ENCODE measurements at regions not wholly inside any gene's neighbourhood (a gene's known extent, or its start where the extent isn't known, plus 50 kb on each side); places are given as distances from the start of the nearest gene placed in this dataset.

DNA sequence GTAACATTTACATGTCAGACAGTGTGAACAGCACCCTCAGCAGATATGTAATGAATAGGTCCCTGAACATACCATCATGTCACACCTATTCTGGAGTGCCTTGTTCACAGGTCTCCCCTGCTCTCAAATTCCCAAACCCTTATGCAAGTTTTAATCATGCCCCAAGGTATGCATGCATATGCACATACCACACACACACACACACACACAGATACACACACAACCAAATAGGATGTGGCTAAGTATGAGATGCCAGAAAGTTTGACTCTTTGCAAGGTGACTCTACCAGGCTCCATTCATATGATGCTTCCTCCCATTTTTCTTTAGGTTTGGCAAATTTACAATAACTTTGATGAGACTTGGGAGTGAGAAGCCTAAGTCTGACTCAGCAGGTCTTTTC is 243.8 kb upstream of the IRAK1BP1 start:
- RAD21 ChIA-PET (ENCODE audit: low non-redundant PET in 1 of 2, low total read pairs in 2 of 2, uncharacterized antibody in 2 of 2, unreplicated experiment in 2 of 2): no interaction called here
- Histone ChIP-seq H3K27me3 (ENCODE audit: insufficient read depth, low read length) (no peaks in the 10 kb centered on the region), H3K36me3 (ENCODE audit: control insufficient read depth in 1 of 2, insufficient read depth in 2 of 2, low read length in 2 of 2) (no peaks in the 10 kb centered on the region), H3K9me3 (ENCODE audit: control insufficient read depth in 1 of 2, insufficient read depth in 1 of 2, low read depth in 1 of 2, low read length in 2 of 2) (no peaks in the 10 kb centered on the region), H3K79me2 (ENCODE audit: insufficient read depth, low read length) (no peaks in the 10 kb centered on the region), H3K9me2 (ENCODE audit: insufficient read depth) (no peaks in the 10 kb centered on the region), H3K4me1 (ENCODE audit: control insufficient read depth in 1 of 2, insufficient read depth in 2 of 2, low read length in 2 of 2) (no peaks in the 10 kb centered on the region), H4K20me1 (ENCODE audit: insufficient read depth) (no peaks in the 10 kb centered on the region), H3K27ac (ENCODE audit: low read depth, low read length) (no peak overlapping the region), H3K4me2 (ENCODE audit: low read length) (no peak overlapping the region), H3K9ac (ENCODE audit: low read length) (no peak overlapping the region), H2AFZ (ENCODE audit: low read depth, low read length, poor library complexity, severe bottlenecking) (no peak overlapping the region), H3K4me3 (replicated peaks in 1 of 2; ENCODE audit: low read depth in 1 of 2, low read length in 2 of 2) (no peak overlapping the region)
- CTCF ChIA-PET: no interaction called here
- intact Hi-C loops (cut with micrococcal nuclease): no loop called here
- ATAC-seq (no peak), DNase-seq (ENCODE audit: low read depth, low spot score) (no peak)
- POLR2A ChIA-PET: no interaction called here
- no TSS peak for BruUV-seq (replicated peaks)
- TF ChIP-seq, protein P1, sequence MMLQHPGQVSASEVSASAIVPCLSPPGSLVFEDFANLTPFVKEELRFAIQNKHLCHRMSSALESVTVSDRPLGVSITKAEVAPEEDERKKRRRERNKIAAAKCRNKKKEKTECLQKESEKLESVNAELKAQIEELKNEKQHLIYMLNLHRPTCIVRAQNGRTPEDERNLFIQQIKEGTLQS (IDR thresholded peaks at IDR 0.05): no peak
- TF ChIP-seq EZH2phosphoT487 (IDR thresholded peaks at IDR 0.05; ENCODE audit: borderline replicate concordance) (no peak), TCF7L2 (IDR thresholded peaks at IDR 0.05; ENCODE audit: borderline replicate concordance, extremely low read depth, insufficient read depth, insufficient read length) (no peak), ZBTB33 (IDR thresholded peaks at IDR 0.05; ENCODE audit: extremely low read depth, insufficient replicate concordance, low read length) (no peak), CBX3 (IDR thresholded peaks at IDR 0.05; ENCODE audit: low read depth) (no peak), YY1 (IDR thresholded peaks at IDR 0.05; ENCODE audit: extremely low read depth, insufficient replicate concordance, low read depth, low read length) (no peak), SIN3A (IDR thresholded peaks at IDR 0.05; ENCODE audit: low read depth) (no peak), ELF1 (IDR thresholded peaks at IDR 0.05; ENCODE audit: borderline replicate concordance, low read depth) (no peak), ZNF274 (IDR thresholded peaks at IDR 0.05; ENCODE audit: low read depth, low read length) (no peak), JUND (IDR thresholded peaks at IDR 0.05) (no peak), SRF (IDR thresholded peaks at IDR 0.05; ENCODE audit: low read depth) (no peak), ZFX (IDR thresholded peaks at IDR 0.05) (no peak), POLR2AphosphoS5 (IDR thresholded peaks at IDR 0.05; ENCODE audit: low read depth, low read length) (no peak), EGR1 (IDR thresholded peaks at IDR 0.05; ENCODE audit: low read depth) (no peak), POLR2A (IDR thresholded peaks at IDR 0.05; ENCODE audit: borderline replicate concordance, extremely low read depth, insufficient read depth, insufficient read length) (no peak), SP1 (IDR thresholded peaks at IDR 0.05; ENCODE audit: low read depth) (no peak)
- TF ChIP-seq, protein P2, sequence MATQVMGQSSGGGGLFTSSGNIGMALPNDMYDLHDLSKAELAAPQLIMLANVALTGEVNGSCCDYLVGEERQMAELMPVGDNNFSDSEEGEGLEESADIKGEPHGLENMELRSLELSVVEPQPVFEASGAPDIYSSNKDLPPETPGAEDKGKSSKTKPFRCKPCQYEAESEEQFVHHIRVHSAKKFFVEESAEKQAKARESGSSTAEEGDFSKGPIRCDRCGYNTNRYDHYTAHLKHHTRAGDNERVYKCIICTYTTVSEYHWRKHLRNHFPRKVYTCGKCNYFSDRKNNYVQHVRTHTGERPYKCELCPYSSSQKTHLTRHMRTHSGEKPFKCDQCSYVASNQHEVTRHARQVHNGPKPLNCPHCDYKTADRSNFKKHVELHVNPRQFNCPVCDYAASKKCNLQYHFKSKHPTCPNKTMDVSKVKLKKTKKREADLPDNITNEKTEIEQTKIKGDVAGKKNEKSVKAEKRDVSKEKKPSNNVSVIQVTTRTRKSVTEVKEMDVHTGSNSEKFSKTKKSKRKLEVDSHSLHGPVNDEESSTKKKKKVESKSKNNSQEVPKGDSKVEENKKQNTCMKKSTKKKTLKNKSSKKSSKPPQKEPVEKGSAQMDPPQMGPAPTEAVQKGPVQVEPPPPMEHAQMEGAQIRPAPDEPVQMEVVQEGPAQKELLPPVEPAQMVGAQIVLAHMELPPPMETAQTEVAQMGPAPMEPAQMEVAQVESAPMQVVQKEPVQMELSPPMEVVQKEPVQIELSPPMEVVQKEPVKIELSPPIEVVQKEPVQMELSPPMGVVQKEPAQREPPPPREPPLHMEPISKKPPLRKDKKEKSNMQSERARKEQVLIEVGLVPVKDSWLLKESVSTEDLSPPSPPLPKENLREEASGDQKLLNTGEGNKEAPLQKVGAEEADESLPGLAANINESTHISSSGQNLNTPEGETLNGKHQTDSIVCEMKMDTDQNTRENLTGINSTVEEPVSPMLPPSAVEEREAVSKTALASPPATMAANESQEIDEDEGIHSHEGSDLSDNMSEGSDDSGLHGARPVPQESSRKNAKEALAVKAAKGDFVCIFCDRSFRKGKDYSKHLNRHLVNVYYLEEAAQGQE (IDR thresholded peaks at IDR 0.05; ENCODE audit: low read depth): no peak
- TF ChIP-seq, protein P3, sequence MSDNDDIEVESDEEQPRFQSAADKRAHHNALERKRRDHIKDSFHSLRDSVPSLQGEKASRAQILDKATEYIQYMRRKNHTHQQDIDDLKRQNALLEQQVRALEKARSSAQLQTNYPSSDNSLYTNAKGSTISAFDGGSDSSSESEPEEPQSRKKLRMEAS (IDR thresholded peaks at IDR 0.05): no peak
- TF ChIP-seq, protein P4, sequence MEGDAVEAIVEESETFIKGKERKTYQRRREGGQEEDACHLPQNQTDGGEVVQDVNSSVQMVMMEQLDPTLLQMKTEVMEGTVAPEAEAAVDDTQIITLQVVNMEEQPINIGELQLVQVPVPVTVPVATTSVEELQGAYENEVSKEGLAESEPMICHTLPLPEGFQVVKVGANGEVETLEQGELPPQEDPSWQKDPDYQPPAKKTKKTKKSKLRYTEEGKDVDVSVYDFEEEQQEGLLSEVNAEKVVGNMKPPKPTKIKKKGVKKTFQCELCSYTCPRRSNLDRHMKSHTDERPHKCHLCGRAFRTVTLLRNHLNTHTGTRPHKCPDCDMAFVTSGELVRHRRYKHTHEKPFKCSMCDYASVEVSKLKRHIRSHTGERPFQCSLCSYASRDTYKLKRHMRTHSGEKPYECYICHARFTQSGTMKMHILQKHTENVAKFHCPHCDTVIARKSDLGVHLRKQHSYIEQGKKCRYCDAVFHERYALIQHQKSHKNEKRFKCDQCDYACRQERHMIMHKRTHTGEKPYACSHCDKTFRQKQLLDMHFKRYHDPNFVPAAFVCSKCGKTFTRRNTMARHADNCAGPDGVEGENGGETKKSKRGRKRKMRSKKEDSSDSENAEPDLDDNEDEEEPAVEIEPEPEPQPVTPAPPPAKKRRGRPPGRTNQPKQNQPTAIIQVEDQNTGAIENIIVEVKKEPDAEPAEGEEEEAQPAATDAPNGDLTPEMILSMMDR (IDR thresholded peaks at IDR 0.05 in 2 of 3, conservative IDR thresholded peaks at IDR 0.05 in 1 of 3; ENCODE audit: borderline replicate concordance in 1 of 3, insufficient read depth in 1 of 3, low read depth in 2 of 3, low read length in 2 of 3): no peak
